SK-N-SH (cell line): ENCODE measurements at regions not wholly inside any gene's neighbourhood (a gene's known extent, or its start where the extent isn't known, plus 50 kb on each side); places are given as distances from the start of the nearest gene placed in this dataset.

Experiments
- CTCF ChIA-PET: fragments of 300-600, 350-600 bp; formaldehyde crosslinking; extraction: SDS; loops from one replicate; lab custom pipeline; 2021; lab: Yijun Ruan, JAX
- POLR2A ChIA-PET: fragments of 350-600 bp; sonication (Branson Sonifier 250); formaldehyde crosslinking; extraction: SDS; loops from one replicate; lab custom pipeline; 2020; ENCODE audit warnings: antibody characterized with exemption, inconsistent platforms; lab: Yijun Ruan, JAX
- DNase-seq: peaks from one replicate; pipeline ENCODE4 v3.0.0; 2012
- H2AFZ ChIP-seq: fragments of 200-600 bp; sonication (generic); 2 replicates; pipeline ENCODE4 v1.8.1; 2016; ENCODE audit warnings: antibody characterized with exemption, mild to moderate bottlenecking, low read depth
- H3F3A ChIP-seq: fragments of 200-600 bp; sonication (generic); replicated peaks from 2 replicates; pipeline ENCODE3; 2016; ENCODE audit warnings: antibody characterized with exemption, mild to moderate bottlenecking; ENCODE audit not compliant: insufficient read depth
- H3K27ac ChIP-seq, 2 experiments: fragments of 200-500 bp in 1 of 2; fragments of 200-600 bp in 1 of 2; sonication (Bioruptor generic) in 1 of 2; sonication (generic), shearing (Covaris generic) in 1 of 2; 2 replicates each; pipeline versions ENCODE4 v1.5.1 to v1.6.1; 2014 to 2016; ENCODE audit warnings: low read depth in 2 of 2, inconsistent platforms in 1 of 2, low read length in 1 of 2, mild to moderate bottlenecking in 1 of 2, mixed read lengths in 1 of 2
- H3K27me3 ChIP-seq: fragments of 200-600 bp; sonication (generic), shearing (Covaris generic); 2 replicates; pipeline ENCODE4 v1.6.1; 2016; ENCODE audit warnings: mixed run types; ENCODE audit not compliant: insufficient read depth
- H3K36me3 ChIP-seq, 2 experiments: fragments of 200-500 bp in 1 of 2; fragments of 200-600 bp in 1 of 2; sonication (Bioruptor generic) in 1 of 2; sonication (generic) in 1 of 2; replicated peaks in 1 of 2; 2 replicates each; pipeline versions ENCODE3 to v1.5.1; 2014 to 2016; ENCODE audit warnings: low read length in 1 of 2, mild to moderate bottlenecking in 1 of 2; ENCODE audit not compliant: insufficient read depth in 2 of 2, control insufficient read depth in 1 of 2
- H3K4me1 ChIP-seq, 2 experiments: fragments of 200-500 bp in 1 of 2; fragments of 200-600 bp in 1 of 2; sonication (Bioruptor generic) in 1 of 2; sonication (generic), shearing (Covaris generic) in 1 of 2; 2 replicates each; pipeline versions ENCODE4 v1.5.1 to v1.6.1; 2014 to 2016; ENCODE audit warnings: low read depth in 1 of 2, low read length in 1 of 2, mixed run types in 1 of 2; ENCODE audit not compliant: insufficient read depth in 2 of 2, control insufficient read depth in 1 of 2
- H3K4me2 ChIP-seq: fragments of 200-600 bp; sonication (generic), shearing (Covaris generic); 2 replicates; pipeline ENCODE4 v1.6.1; 2017; ENCODE audit warnings: mixed run types
- H3K4me3 ChIP-seq, 2 experiments: fragments of 200-500 bp in 1 of 2; fragments of 200-600 bp in 1 of 2; sonication (Bioruptor generic) in 1 of 2; sonication (generic), shearing (Covaris generic) in 1 of 2; 2 replicates each; pipeline versions ENCODE4 v1.5.1 to v1.8.1; 2014 to 2016; ENCODE audit warnings: low read depth in 2 of 2, inconsistent platforms in 1 of 2, low read length in 1 of 2, mild to moderate bottlenecking in 1 of 2, mixed read lengths in 1 of 2, moderate library complexity in 1 of 2
- H3K79me2 ChIP-seq: fragments of 200-600 bp; sonication (generic); 2 replicates; pipeline ENCODE4 v1.8.1; 2017; ENCODE audit warnings: mild to moderate bottlenecking; ENCODE audit not compliant: insufficient read depth
- H3K9ac ChIP-seq: fragments of 200-600 bp; sonication (generic); 2 replicates; pipeline ENCODE4 v1.6.1; 2017; ENCODE audit warnings: mixed run types
- H3K9me2 ChIP-seq: fragments of 200-600 bp; sonication (generic); 2 replicates; pipeline ENCODE4 v1.6.1; 2017; ENCODE audit warnings: mixed run types
- H3K9me3 ChIP-seq: fragments of 200-600 bp; sonication (generic); 2 replicates; pipeline ENCODE4 v1.6.1; 2017; ENCODE audit warnings: mixed run types, mild to moderate bottlenecking, moderate library complexity
- H4K20me1 ChIP-seq: fragments of 200-600 bp; sonication (generic); 2 replicates; pipeline ENCODE4 v1.6.1; 2017; ENCODE audit warnings: mild to moderate bottlenecking, mixed run types; ENCODE audit not compliant: insufficient read depth
- CHD2 ChIP-seq: fragments of 150-350 bp; IDR thresholded peaks from 2 replicates; pipeline ENCODE4 v1.6.1; 2018; ENCODE audit warnings: low read length; ENCODE audit not compliant: partially characterized antibody
- ELF1 ChIP-seq: IDR thresholded peaks from 2 replicates; pipeline ENCODE4 v1.4.0; 2012
- EP300 ChIP-seq, 2 experiments: IDR thresholded peaks; 2 replicates each; pipeline versions ENCODE4 v1.4.0 to v1.6.1; 2012; ENCODE audit warnings: borderline replicate concordance in 1 of 2, low read depth in 1 of 2, low read length in 1 of 2
- EZH2phosphoT487 ChIP-seq: fragments of 200-600 bp; sonication (generic); IDR thresholded peaks from 2 replicates; pipeline ENCODE4 v1.6.1; 2017; ENCODE audit warnings: low read depth, mixed run types, mild to moderate bottlenecking, antibody characterized with exemption, moderate library complexity, borderline replicate concordance
- FOSL2 ChIP-seq: IDR thresholded peaks from 2 replicates; pipeline ENCODE4 v1.4.0; 2012; ENCODE audit warnings: low read depth, mild to moderate bottlenecking, moderate library complexity, borderline replicate concordance
- FOXJ3 ChIP-seq: sonication (generic); formaldehyde crosslinking; IDR thresholded peaks from 2 replicates; pipeline ENCODE4 v1.5.1; 2020; ENCODE audit warnings: mild to moderate bottlenecking, missing genetic modification reagents
- FOXM1 ChIP-seq: IDR thresholded peaks from 2 replicates; pipeline ENCODE4 v1.4.0; 2012; ENCODE audit warnings: low read depth, mild to moderate bottlenecking
- GABPA ChIP-seq: IDR thresholded peaks from 2 replicates; pipeline ENCODE4 v1.4.0; 2012; ENCODE audit warnings: low read depth, mild to moderate bottlenecking
- GATA2 ChIP-seq: sonication (generic); formaldehyde crosslinking; IDR thresholded peaks from 2 replicates; pipeline ENCODE4 v1.5.0; 2020; ENCODE audit warnings: mild to moderate bottlenecking, missing genetic modification reagents
- IRF3 ChIP-seq: fragments of 150-350 bp; IDR thresholded peaks from 2 replicates; pipeline ENCODE4 v1.6.1; 2016; ENCODE audit warnings: mild to moderate bottlenecking, low read depth, low read length
- JUND ChIP-seq: IDR thresholded peaks from 2 replicates; pipeline ENCODE4 v1.4.0; 2012
- MEF2A ChIP-seq: IDR thresholded peaks from 2 replicates; pipeline ENCODE4 v1.4.0; 2012; ENCODE audit warnings: low read depth, borderline replicate concordance
- MXI1 ChIP-seq: IDR thresholded peaks from 2 replicates; pipeline ENCODE4 v1.6.1; 2012; ENCODE audit warnings: mild to moderate bottlenecking, low read depth, low read length, improper control_type of control experiment
- NFIC ChIP-seq: IDR thresholded peaks from 2 replicates; pipeline ENCODE4 v1.4.0; 2012; ENCODE audit warnings: borderline replicate concordance
- NRF1 ChIP-seq: IDR thresholded peaks from 2 replicates; pipeline ENCODE4 v1.6.1; 2012; ENCODE audit warnings: low read depth, mild to moderate bottlenecking, low read length
- PBX3 ChIP-seq: IDR thresholded peaks from 2 replicates; pipeline ENCODE4; 2012
- POLR2AphosphoS5 ChIP-seq: IDR thresholded peaks from 2 replicates; pipeline ENCODE4 v1.6.1; 2012; ENCODE audit warnings: low read depth, low read length
- REST ChIP-seq: IDR thresholded peaks from 2 replicates; pipeline ENCODE4 v1.6.1; 2012; ENCODE audit warnings: mild to moderate bottlenecking, low read depth, low read length, moderate library complexity
- RFX5 ChIP-seq: IDR thresholded peaks from 2 replicates; pipeline ENCODE4 v1.6.1; 2012; ENCODE audit warnings: mild to moderate bottlenecking, improper control_type of control experiment, low read length
- SIN3A ChIP-seq: IDR thresholded peaks from 2 replicates; pipeline ENCODE4 v1.6.1; 2012; ENCODE audit warnings: low read depth, mild to moderate bottlenecking, low read length, moderate library complexity, borderline replicate concordance
- TCF12 ChIP-seq: IDR thresholded peaks from 2 replicates; pipeline ENCODE4 v1.4.0; 2012
- TEAD4 ChIP-seq: IDR thresholded peaks from 2 replicates; pipeline ENCODE4 v1.4.0; 2012; ENCODE audit warnings: mild to moderate bottlenecking, borderline replicate concordance; ENCODE audit not compliant: insufficient read depth
- USF2 ChIP-seq: fragments of 150-350 bp; IDR thresholded peaks from 2 replicates; pipeline ENCODE4 v1.6.1; 2017; ENCODE audit warnings: antibody characterized with exemption, low read length, low read depth, borderline replicate concordance
- YY1 ChIP-seq: IDR thresholded peaks from 2 replicates; pipeline ENCODE4 v1.4.0; 2012; ENCODE audit warnings: low read depth, mild to moderate bottlenecking
- WGBS: methylation state at CpG from one replicate; pipeline ENCODE4 v1.1.6; 2017; ENCODE audit warnings: low lambda C conversion rate; 5-methylcytosine and 5-hydroxymethylcytosine counted together
- TF ChIP-seq, protein P1 (sequence below): fragments of 200-600 bp; sonication (generic); IDR thresholded peaks from 2 replicates; pipeline ENCODE4 v1.6.1; 2017; ENCODE audit warnings: antibody characterized with exemption, mild to moderate bottlenecking, moderate library complexity

DNA sequence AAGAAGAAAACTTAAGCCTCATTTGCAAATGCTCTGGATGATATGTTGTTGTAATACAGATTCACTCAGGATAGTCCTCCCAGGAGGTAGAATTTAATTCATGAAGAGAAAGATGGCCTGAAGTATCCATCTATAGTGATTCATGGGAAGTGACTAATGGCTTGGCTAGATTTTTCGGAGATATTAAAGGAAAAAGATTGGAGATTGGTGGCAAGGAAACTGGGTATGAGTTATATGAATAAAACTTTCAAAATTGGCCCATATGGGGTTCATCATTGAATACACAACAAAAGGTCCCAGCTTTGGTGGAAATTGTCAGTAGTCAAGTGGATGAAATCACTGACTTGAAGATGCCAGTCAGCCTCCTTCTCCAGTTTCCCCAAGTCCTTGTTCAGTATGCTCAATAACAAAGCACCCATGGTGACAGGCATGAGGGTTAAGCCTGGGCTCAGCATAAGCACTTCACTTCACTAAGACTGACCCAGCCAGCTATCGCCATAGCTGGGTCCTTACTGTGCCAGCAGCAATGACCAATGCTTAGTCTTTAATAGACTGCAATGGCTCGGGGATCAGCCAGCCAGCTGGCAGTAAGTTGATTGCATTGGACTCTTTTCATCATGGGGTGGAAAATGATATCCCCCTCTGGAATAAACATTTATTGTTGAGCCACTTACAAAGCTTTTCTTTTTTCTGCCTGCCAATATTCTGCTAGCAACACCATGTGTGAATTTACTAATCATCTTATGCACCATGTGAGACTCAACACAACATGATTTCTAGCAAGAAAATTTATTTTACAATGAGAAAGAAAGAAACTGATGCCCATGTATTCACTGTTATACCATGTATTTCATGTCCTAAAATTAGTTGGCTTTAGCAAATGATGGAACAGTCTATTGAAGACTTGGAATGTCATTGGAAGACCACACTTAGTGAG is 176.6 kb upstream of the TACR1 start:
- 39% methylated on average over 3 of the region's 3 CpGs for WGBS
- Histone ChIP-seq H3K36me3 (no peaks in the 10 kb centered on the region), H3K9me2 (no peaks in the 10 kb centered on the region), H3K4me3 (no peak overlapping the region), H3K79me2 (no peaks in the 10 kb centered on the region), H3K9me3 (no peaks in the 10 kb centered on the region), H4K20me1 (no peaks in the 10 kb centered on the region), H3K9ac (no peak overlapping the region), H3F3A (peaks cover 21% of the 10 kb centered on the region), H3K4me2 (peak overlapping the region; percentile 29), H3K27ac (peak overlapping the region in 1 of 2 experiments; percentile 77; a peak in 2 of 4 replicates), H2AFZ (peak overlapping the region; percentile 13; the same call in 1 of the 2 replicates), H3K4me1 (no peaks in the 10 kb centered on the region; a peak in 1 of 4 replicates), H3K27me3 (no peaks in the 10 kb centered on the region)
- ChIA-PET CTCF (interaction anchor here (0.8 to 1.8 kb wide), 2 partner anchors 24 to 312 kb away, joined by 3 to 4 read pairs; no protein-coding TSS in a partner anchor), POLR2A (no interaction called here)
- DNase-seq, result no peak
- TF ChIP-seq NRF1 (no peak), EP300 (IDR thresholded peaks at IDR 0.05; ENCODE audit: borderline replicate concordance in 1 of 2, low read depth in 1 of 2, low read length in 1 of 2) (peak in 1 of 2 experiments; percentile 81; a peak in 2 of 4 replicates), TCF12 (peak; percentile 89), IRF3 (no peak), MXI1 (no peak), FOXM1 (no peak), RFX5 (no peak), FOSL2 (peak; percentile 88), GATA2 (no peak), USF2 (no peak), NFIC (peak; percentile 76), TEAD4 (peak; percentile 49; the same call in 1 of the 2 replicates), MEF2A (no peak), PBX3 (peak; percentile 71; the same call in 1 of the 2 replicates), FOXJ3 (CRISPR knock-in tag) (no peak), JUND (peak; percentile 89), ELF1 (no peak), CHD2 (no peak), GABPA (no peak), EZH2phosphoT487 (no peak), YY1 (no peak), SIN3A (no peak), POLR2AphosphoS5 (no peak), REST (no peak)
- TF ChIP-seq, protein P1, sequence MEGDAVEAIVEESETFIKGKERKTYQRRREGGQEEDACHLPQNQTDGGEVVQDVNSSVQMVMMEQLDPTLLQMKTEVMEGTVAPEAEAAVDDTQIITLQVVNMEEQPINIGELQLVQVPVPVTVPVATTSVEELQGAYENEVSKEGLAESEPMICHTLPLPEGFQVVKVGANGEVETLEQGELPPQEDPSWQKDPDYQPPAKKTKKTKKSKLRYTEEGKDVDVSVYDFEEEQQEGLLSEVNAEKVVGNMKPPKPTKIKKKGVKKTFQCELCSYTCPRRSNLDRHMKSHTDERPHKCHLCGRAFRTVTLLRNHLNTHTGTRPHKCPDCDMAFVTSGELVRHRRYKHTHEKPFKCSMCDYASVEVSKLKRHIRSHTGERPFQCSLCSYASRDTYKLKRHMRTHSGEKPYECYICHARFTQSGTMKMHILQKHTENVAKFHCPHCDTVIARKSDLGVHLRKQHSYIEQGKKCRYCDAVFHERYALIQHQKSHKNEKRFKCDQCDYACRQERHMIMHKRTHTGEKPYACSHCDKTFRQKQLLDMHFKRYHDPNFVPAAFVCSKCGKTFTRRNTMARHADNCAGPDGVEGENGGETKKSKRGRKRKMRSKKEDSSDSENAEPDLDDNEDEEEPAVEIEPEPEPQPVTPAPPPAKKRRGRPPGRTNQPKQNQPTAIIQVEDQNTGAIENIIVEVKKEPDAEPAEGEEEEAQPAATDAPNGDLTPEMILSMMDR, result no peak
